ENCODE measurements at regions not wholly inside any gene's neighbourhood (a gene's known extent, or its start where the extent isn't known, plus 50 kb on each side); places are given as distances from the start of the nearest gene placed in this dataset.

DNA sequence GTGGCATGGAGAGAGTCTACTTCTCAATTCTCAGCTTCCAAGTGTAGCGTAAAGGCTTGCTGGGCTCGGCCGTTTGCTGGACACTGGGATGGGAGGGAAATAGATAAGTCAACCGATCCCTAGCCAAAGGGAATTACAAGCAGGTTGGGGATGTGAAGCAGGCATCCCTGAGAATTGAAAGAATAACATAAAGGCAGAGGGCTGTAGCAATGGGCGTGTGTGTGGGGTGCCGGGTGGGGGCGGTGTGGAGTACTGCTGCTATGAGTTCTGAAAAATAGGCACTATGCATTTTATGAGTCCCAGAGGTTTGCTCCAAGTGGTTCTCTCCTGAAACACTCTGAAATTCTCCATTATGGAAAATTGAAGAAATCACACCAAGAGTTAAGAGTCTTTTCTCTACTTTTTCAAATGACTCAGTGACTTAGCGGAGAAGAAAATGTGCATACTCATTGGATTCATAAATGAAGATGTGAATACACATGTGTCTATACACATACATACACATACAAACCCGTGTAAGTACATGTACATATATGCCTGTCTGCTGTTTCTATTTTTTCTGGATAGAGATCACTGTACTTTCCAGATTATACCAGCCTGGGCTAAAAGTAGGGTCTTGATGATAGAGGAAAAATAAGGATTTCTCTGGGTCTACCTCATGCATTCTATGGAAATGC lies 65.4 kb downstream of the ADRA2A start:
- H3K4me2 ChIP-seq (ENCODE audit: insufficient read depth, low read length), result no peak overlapping the region
- no peak for DNase-seq (ENCODE audit: low read depth, low spot score)
- H3K79me2 ChIP-seq (ENCODE audit: control insufficient read depth, insufficient read depth, low read length), result no peaks in the 10 kb centered on the region
- ChIA-PET CTCF (no interaction called here), POLR2A (no interaction called here)
- intact Hi-C loops (cut with micrococcal nuclease) (no loop called here), dilution Hi-C loops (cut with MboI; ENCODE audit: extremely low pct_ligation_motif_present, low sequenced_read_pairs) (no loop called here)
- no TSS peak for BruUV-seq (replicated peaks)
- no peaks in the 10 kb centered on the region for H3K9me1 ChIP-seq (replicated peaks; ENCODE audit: control insufficient read depth, extremely low read depth, insufficient read depth, low read length)
- no peaks in the 10 kb centered on the region for H3K27me3 ChIP-seq (ENCODE audit: control insufficient read depth in 2 of 2, insufficient read depth in 2 of 2, low read length in 2 of 2)
- no peaks in the 10 kb centered on the region for H3K36me3 ChIP-seq (ENCODE audit: control insufficient read depth in 2 of 2, extremely low read depth in 1 of 2, insufficient read depth in 2 of 2, low read length in 2 of 2)
- no peaks in the 10 kb centered on the region for H4K20me1 ChIP-seq (replicated peaks; ENCODE audit: control insufficient read depth, extremely low read depth, insufficient read depth, low read length)
- no peaks in the 10 kb centered on the region for H3K4me1 ChIP-seq (ENCODE audit: control insufficient read depth, extremely low read depth, insufficient read depth, low read length)
- TF ChIP-seq POLR2AphosphoS5 (IDR thresholded peaks at IDR 0.05; ENCODE audit: insufficient read depth, low read depth, low read length) (no peak), MYC (IDR thresholded peaks at IDR 0.05; ENCODE audit: low read depth, low read length) (no peak), GATA2 (IDR thresholded peaks at IDR 0.05; ENCODE audit: insufficient read depth, insufficient read length, low read depth, low read length) (no peak), JUN (IDR thresholded peaks at IDR 0.05; ENCODE audit: borderline replicate concordance, insufficient read depth, insufficient read length, low read depth) (no peak), FOS (IDR thresholded peaks at IDR 0.05; ENCODE audit: borderline replicate concordance, insufficient read depth, low read length) (no peak), EZH2 (IDR thresholded peaks at IDR 0.05; ENCODE audit: borderline replicate concordance, low read depth, low read length, severe bottlenecking) (no peak), POLR2A (IDR thresholded peaks at IDR 0.05; ENCODE audit: low read depth, low read length) (no peak)
- TF ChIP-seq, protein P1, sequence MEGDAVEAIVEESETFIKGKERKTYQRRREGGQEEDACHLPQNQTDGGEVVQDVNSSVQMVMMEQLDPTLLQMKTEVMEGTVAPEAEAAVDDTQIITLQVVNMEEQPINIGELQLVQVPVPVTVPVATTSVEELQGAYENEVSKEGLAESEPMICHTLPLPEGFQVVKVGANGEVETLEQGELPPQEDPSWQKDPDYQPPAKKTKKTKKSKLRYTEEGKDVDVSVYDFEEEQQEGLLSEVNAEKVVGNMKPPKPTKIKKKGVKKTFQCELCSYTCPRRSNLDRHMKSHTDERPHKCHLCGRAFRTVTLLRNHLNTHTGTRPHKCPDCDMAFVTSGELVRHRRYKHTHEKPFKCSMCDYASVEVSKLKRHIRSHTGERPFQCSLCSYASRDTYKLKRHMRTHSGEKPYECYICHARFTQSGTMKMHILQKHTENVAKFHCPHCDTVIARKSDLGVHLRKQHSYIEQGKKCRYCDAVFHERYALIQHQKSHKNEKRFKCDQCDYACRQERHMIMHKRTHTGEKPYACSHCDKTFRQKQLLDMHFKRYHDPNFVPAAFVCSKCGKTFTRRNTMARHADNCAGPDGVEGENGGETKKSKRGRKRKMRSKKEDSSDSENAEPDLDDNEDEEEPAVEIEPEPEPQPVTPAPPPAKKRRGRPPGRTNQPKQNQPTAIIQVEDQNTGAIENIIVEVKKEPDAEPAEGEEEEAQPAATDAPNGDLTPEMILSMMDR (IDR thresholded peaks at IDR 0.05; ENCODE audit: extremely low read depth in 1 of 2, insufficient read depth in 1 of 2, low read depth in 1 of 2, low read length in 2 of 2), result no peak
- TF ChIP-seq, protein P2, sequence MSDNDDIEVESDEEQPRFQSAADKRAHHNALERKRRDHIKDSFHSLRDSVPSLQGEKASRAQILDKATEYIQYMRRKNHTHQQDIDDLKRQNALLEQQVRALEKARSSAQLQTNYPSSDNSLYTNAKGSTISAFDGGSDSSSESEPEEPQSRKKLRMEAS (IDR thresholded peaks at IDR 0.05; ENCODE audit: insufficient read depth, insufficient read length), result no peak
- no peak overlapping the region for H2AFZ ChIP-seq (ENCODE audit: low read depth, low read length)
- H3K9me3 ChIP-seq (replicated peaks; ENCODE audit: control insufficient read depth, insufficient read depth, low read length), result no peaks in the 10 kb centered on the region
- no peak overlapping the region for H3K4me3 ChIP-seq (replicated peaks in 1 of 3; ENCODE audit: insufficient read depth in 1 of 3, low read depth in 1 of 3, low read length in 3 of 3)
- H3K9ac ChIP-seq (replicated peaks; ENCODE audit: extremely low read depth, insufficient read depth, low read length), result no peak overlapping the region
- H3K27ac ChIP-seq (ENCODE audit: insufficient read depth, low read depth, low read length), result no peak overlapping the region
- FAIRE-seq, result no peak

All from endothelial cell of umbilical vein (primary cell).